SKM-1 (cell line): ENCODE measurements at regions not wholly inside any gene's neighbourhood (a gene's known extent, or its start where the extent isn't known, plus 50 kb on each side); places are given as distances from the start of the nearest gene placed in this dataset.
"Not testable (repeated sequence)": the region's sequence is repeated elsewhere in the genome, so short reads cannot be mapped to it uniquely, and the experiment has no call there.

Experiments
- DNase-seq: peaks from one replicate; lab custom pipeline; 2025; ENCODE audit not compliant: unreplicated experiment; lab: John Stamatoyannopoulos, UW

DNA sequence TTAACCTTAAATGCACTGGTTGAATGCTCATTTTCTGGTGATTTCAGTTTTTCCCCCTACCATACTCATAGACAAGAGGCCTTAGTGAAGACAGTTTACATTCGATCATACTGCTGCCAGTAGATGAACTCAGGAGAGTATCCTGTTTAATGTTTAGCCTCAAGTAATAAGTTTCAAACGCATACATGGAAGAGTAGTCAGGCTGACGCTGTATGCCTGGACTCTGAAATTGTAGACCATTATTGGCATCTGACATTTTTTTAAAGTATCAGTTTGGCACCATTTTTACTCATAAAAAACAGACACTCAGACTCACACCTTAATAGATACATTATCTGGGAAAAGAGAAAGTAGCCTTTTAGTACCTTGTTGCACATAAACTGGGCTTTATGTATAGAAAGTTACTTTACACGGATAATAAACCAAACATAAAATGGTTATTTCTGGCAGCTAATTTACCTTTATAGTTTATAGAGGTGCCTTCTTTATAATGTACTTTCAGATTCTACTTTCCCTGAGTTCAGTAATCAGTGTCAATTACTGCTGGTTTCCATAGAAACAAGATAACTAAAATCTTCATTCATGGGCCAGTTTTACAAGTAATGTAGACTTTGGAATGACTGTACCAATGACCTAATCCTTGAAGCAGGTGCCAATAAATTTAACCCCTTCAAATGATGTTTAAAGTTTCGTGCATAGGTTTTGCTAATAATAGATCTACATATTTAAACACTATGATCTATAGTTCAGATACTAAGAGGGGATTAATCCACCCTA, 183.8 kb upstream of the ITGA1 start:
- DNase-seq = no peak

DNA sequence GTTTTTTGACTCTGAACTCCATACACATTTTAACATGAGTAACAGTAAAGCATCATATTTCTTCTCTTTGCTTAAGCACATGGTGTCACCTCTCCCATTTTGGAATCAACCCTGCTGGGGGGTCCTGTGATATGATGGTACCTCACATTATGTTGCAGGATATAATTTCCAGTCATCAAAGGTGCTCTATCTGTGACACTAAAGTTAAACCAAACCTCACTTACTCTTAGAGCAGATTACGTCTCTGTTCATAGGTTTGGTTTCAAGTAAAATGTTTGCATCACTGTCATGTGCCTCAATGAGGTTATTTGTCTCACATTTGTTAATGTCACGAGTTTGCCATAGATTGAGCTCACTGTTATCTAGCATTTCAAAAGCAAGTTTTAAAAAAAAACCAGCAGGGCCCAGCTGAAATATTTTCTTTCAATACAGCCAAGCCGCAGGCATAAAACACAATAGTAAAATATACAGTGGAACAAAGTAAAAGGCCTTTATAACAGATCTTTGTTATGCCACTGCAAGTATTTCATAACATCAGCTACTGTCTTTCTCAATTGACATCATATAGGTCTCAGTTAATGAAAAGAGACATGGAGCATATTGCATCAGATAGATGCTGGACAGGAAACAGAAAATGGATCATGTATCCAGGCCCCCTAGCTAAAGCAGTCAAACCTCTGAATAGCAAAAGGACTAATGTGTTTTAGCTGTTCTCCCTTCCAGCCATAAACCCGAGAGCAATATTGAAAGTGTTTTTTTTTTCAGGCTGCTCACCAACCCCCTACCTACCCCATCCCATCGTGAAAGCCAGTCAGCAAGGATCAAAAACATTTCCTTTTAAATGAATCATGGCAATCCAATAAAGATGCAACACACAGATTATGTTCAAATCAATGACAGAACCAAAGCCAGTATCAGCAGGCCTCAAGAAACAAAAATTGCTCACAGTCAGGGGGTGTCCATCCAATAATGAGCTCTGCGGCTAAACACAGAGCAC, 182.1 kb upstream of the ITGA1 start:
- no peak for DNase-seq

DNA sequence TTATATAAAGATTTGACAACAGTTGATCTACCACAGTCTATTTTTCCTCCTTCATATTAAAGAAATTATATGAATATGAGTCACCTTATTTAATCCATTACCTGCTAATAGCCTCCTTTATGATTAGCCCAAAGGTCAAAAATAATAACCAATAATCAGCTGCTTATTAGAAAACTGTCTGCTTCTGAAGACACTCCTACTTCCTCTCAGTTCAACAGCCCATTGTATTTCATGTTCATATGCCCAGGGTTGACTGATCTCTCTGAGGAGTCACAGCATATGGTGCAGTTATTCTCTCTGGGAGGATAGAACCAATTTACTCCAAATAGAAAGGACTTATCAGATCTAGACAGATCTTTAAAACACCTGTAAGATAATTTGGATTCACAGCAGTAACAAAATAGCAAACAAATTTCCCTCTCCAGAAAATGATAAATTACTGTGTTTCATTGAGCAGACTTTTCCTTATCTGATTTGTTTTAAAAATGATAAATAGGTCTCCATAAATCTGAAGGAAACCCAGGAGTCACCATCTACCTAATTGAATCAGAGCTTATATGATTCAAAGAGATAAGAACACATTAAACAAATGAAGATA, 180.4 kb upstream of the ITGA1 start:
- DNase-seq = no peak

DNA sequence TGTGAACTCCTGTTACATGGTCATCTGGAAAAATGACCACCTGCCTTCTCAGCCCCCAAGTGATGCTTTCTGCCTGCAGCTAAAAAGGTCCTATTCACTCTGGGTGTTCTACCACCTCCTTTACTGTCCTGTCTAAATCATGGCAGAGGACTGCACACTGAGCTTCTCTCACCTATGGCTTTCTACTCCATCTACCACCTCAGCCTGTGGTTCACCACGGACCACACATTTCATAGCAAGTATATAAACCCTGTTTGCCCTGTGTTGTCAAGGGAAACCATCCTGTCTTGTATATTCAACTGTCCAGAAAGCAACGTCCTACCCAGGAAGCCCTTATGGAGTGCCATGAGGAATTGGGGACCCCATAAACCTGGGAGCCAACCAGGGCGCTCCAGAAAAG, 167.4 kb upstream of the ITGA1 start:
- no peak for DNase-seq

DNA sequence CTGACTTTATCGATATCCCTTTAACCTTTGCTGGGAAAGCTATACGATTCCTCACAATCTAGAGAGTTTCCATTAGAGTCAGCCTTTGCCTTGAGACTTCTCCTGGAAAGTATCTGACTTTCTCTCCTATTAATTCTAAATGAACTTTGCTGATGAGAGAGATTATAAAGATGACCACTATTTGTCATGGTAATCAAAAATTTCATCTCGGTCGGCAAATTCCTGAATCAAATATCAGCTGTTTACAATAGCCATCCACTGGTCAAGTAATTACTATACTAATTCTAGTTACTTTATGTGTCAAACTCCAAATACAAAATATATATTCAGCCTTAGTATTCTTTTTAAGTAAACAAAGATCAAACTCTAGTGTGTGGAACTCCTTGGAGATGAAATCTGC, 164.4 kb upstream of the ITGA1 start:
- no peak for DNase-seq

DNA sequence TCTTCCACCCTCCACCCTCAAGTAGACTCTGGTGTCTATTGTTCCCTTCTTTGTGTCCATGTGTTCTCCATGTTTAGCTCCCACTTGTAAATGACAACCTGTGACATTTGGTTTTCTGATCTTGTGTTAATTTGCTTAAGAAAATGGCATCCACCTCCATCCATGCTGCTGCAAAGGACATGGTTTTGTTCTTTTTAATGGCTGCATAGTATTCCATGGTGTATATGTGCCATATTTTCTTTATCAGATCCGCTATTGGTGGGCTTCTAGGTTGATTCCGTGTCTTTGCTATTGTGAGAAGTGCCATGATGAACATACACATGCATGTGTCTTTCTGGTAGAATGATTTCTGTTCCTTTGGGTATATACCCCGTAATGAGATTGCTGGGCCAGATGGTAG, 163.4 kb upstream of the ITGA1 start:
- no peak for DNase-seq

DNA sequence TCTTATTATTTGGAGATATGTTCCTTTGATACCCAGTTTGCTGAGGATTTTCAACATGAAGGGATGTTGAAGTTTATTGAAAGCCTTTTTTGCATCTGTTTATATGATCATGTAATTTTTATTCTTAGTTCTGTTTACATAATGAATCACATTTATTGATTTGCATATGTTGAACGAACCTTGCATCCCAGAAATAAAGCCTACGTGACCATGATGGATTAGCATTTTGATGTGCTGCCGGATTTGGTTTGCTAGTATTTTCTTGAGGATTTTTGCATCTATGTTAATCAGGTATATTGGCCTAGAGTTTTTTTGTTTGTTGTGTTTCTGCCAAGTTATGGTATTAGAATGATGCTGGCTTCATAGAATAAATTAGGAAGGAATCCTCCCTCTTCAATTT, 161.4 kb upstream of the ITGA1 start:
- DNase-seq = no peak

DNA sequence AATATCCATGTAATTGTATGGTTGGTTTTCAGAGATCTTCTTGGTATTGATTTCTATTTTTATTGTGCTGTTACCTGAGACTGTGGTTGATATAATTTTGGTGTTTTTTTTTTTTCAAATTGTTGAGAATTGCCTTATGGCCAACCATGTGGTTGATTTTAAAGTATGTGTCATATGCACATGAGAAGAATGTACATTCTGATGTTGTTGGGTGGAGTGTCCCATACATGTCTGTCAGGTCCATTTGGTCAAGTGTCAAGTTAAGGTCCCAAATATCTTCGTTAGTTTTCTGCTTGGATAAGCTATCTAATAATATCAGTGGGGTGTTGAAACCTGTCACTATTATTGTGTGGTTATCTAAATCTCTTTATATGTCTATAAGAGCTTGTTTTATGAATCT, 160.0 kb upstream of the ITGA1 start:
- no peak for DNase-seq

DNA sequence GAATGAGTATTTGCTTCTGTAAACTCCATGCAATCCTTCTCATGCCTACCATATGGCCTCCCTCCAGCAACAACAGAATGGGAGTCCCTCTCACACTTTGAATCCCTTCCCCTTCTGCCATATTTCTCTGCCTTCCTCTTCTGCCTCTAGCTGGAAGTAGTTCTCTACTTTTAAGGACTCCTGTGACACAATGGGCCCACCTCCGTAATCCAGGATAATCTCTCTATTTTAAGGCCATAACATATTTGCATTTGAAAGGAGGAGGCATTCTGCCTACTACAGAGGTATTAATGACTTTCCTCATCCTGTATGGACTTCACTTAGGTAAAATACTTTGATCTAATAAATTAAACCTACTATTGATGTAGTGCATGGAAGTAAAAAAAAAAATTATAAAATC, 155.4 kb upstream of the ITGA1 start:
- DNase-seq = no peak

DNA sequence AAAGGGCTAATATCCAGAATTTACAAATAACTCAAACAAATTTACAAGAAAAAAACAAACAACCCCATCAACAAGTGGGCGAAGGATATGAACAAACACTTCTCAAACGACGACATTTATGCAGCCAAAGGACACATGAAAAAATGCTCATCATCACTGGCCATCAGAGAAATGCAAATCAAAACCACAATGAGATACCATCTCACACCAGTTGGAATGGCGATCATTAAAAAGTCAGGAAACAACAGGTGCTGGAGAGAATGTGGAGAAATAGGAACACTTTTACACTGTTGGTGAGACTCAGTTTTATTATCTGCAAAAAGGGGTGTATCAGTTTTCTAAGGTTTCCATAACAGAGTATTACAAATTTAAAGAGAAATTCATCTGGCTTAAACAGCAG, 153.5 kb upstream of the ITGA1 start:
- not testable (repeated sequence) for DNase-seq

DNA sequence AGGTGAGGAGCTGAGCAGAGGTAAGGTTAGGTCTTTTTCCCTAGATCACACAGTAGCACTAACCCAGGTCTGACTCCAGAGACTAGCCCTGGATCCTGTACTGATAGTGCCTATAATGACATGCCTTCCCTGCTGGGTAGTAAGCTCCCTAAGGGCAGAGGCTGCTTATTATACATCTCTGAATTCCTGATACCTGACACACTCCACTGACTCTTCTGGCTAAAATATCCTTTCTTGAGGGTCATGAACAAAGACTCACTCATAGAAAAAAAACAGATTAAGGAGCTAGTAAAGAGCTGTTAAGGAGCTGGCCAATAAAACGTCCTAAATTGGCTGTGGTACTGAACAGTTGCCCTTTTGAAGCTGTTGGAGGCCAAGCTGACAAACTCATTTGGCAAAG, 149.0 kb upstream of the ITGA1 start:
- DNase-seq = no peak

DNA sequence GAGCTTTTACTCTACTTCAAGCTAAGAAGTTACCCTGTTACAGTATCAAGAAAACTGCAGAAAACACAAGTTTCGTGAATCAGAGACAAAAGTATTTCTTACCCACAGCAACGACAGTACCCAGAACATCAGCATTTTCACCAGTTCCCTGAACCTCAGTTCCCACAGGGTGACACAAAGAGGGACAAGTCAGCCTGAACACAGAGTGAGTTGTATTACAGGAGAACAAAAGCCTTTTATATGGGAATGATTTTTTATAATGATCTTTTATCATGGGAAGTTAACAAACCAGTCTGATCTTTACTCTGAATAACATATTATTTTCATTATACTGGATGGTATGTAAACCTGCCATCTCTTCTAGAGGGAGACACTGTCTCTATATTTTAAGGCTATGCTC, 139.0 kb upstream of the ITGA1 start:
- no peak for DNase-seq

DNA sequence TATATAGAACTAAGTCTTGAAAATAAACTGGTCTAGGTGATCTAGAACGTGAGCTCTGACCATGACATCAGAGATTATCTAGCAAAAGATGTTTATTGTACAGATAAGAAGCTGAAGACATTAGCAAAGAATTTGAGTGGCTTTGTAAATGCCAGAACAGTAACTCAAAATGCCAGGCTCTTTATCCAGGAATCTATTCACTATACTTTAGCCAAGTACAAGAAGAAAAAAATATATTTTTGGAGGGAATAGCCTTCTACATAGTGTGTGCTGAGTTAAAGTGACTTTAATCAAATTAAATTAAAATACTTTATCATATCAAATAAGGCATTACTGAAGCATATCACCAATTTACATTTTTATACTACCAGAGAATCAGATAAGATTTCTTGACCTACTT, 132.6 kb upstream of the ITGA1 start:
- DNase-seq = no peak

DNA sequence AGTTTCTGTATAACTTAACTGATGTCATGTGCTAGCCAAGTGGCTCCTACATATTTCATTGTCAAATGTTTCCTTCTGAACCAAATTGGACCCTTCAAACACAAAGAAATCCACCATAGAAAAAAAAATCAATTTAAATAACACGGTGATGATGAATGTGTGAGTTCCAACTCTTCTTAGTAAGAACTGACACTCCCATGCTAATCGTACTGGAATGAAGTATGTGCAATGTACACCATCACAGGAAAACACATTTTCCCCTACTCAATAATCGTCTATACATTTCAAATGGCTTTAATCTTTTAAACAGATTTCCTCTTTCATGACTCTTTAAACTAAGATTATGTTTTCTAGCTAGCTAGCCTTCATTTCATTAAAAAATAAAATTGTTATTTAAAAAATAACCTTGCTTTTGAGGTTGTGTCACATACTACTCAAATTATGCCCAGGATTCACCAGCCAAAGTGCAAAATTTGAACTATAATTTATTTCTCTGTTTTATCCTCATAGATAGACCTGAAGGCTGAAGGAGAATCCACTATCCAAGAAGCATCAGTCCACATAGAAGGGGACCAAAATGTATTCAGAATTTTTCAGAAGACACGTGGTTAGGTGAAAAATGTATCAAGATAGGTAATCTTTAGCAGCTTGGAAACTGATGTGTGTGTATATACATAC, 131.0 kb upstream of the ITGA1 start:
- no peak for DNase-seq

DNA sequence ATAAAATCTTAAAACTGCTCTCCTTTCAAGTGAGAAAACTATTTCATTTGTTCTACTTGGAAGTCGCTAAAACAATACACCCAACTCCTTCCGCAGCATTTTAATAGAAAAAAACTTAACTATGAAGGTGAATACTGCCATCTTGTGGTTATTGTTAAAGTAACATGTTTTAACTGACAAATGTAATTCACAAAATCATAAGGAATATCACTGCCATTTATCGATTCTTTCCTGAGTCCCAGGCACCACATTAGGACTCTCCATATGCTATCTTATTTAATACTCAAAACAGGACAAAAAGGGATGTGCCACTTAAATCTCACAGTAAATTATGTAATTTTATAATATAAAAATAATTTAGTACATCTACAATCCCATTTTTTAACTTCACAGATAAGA, 130.5 kb upstream of the ITGA1 start:
- peak; percentile 26 for DNase-seq

DNA sequence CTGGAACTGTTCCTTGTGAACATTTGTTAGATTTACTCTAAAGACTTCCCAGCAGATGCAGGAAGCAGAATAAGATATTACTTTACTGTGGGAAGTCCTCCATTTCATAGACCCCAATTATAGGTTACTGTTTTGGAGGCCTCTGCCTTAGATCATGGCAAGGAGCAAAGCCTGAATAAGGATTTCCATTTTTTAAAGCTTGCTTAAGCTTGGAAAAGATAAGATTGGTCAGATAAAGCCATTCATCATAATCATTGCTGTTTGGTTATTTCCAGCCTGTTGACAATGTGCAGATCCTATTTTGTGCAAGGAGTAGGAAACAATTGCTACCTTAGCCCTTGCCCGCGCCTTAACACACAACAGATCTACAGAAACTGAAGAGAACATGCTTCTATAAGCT, 129.5 kb upstream of the ITGA1 start:
- no peak for DNase-seq

DNA sequence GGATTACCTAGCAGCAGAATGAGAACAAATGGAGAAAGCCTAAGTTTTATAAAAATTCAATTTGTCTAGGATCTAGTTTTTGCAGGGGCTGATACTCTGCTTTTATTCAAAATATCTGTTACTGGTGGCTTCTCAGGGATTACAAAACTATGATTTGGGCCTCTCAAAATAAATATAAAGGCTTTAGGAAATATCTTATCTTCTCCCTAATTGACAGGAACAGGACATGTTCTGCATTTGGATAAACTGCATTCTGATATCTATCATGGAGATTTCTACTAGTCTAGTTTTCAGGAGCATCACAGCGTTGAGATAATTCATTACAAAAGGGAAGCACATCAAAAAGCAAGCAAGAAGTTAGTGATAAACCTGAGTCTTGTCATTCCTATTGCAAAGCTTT, 127.1 kb upstream of the ITGA1 start:
- no peak for DNase-seq

DNA sequence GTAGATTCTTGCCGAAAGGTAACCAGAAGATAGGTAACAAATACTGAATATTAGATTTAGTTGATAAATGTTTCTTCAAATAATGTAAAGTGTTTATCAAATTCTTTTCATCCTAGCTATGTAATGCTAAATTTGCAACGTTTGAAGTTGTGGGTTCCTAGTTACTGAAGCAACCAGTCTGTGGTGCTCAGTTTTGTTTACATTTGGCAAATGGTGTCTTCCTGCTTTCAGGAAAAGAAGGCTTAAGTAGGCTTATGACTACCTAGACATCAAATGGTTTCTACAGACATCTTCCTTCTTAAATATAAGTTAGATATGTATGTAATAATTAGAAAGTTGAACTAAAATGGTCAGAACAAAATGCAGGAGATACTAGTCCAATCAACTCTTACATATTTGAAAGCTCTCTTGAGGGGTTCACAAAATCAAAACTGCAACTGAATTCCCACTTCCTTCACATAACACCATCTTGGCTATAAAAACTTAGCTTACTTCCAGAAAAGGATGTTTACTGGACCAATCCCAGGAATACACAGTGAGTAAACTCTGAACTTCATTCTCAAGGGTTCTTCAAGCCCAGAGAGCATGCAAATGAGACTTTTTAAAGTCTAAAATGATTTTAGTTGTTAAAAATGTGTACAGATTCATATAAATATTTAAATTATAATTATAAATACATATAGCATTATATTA, 125.7 kb upstream of the ITGA1 start:
- no peak for DNase-seq

DNA sequence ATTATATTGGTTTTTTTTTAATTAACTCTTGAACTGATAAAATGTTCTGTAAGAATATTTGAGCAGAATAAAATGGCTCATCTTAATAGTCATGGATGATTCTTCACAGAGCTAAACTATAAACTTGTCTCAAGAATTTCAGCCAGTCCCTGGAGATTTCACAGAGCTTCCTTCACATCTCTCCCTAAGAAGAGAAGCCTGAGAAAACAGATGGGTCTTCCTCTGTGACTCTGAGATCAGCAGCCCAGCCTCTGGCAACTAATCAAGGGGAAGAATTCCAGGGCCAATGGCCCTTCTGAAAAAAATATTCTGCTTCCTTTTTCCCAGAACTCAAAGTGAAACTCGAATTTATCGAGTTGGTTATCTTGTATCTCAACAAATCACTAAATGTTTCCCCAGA, 122.2 kb upstream of the ITGA1 start:
- no peak for DNase-seq

DNA sequence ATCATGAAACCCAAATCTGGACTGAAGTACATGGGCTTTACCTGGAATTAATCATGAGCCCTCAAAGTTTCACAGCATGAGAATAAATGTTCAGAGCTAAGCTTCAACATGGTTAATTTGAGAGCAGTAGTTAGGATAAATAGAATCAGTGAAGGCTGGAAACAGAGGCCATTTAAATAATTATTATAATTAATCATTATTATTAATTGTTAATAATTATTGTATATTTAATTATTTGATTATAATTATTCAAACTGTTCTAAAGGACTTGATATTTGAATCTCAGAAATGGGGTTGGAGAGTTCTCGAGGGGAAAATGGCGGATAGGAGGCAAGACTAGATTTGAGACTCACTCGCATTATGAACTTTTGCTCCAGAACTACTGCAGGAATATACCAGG, 119.6 kb upstream of the ITGA1 start:
- DNase-seq = no peak
